A549 (cell line): ENCODE measurements at regions not wholly inside any gene's neighbourhood (a gene's known extent, or its start where the extent isn't known, plus 50 kb on each side); places are given as distances from the start of the nearest gene placed in this dataset.

Source experiments
- ATAC-seq, 2 experiments: fragments of 200-7000 bp in 1 of 2; fragments of >200 bp in 1 of 2; cut with Nextera tagmentation in 1 of 2; cut with Tn5 transposase in 1 of 2; 3 replicates each; pipeline versions ENCODE4 v1.8.0 to v1.9.1; 2018 to 2020; ENCODE audit warnings: mild to moderate bottlenecking in 1 of 2, moderate library complexity in 1 of 2
- CTCF ChIA-PET: fragments of 300-600 bp; sonication (Branson Sonifier 250); formaldehyde crosslinking; extraction: SDS; loops from one replicate; lab custom pipeline; 2021; ENCODE audit warnings: antibody characterized with exemption, inconsistent platforms; lab: Yijun Ruan, JAX
- POLR2A ChIA-PET: fragments of 350-600 bp; formaldehyde crosslinking; extraction: SDS; loops from one replicate; lab custom pipeline; 2021; ENCODE audit warnings: antibody characterized with exemption, inconsistent platforms; lab: Yijun Ruan, JAX
- DNase-seq, 2 experiments: peaks; one replicate each; pipeline versions ENCODE4 v3.0.0 to v3.0.0-alpha.2; 2011 to 2016; ENCODE audit warnings: low read depth in 1 of 2, low spot score in 1 of 2
- FAIRE-seq: peaks from 2 replicates; lab custom pipeline; 2011; peaks lifted over from hg19 to GRCh38; lab: Jason Lieb, UNC
- H3K27ac ChIP-seq, 2 experiments: fragments of >200 bp; sonication (Bioruptor Twin); formaldehyde crosslinking; 3 replicates each; pipeline ENCODE4 v1.5.1; 2016 to 2017
- H3K4me1 ChIP-seq: fragments of >200 bp; sonication (Bioruptor Twin); formaldehyde crosslinking; 3 replicates; pipeline ENCODE4 v1.6.1; 2016
- H3K4me2 ChIP-seq: fragments of >200 bp; sonication (Bioruptor Twin); formaldehyde crosslinking; 3 replicates; pipeline ENCODE4 v1.6.1; 2016
- H3K4me3 ChIP-seq: fragments of >200 bp; sonication (Bioruptor Twin); formaldehyde crosslinking; 3 replicates; pipeline ENCODE4 v1.5.1; 2016
- H3K9me3 ChIP-seq: fragments of >200 bp; sonication (Bioruptor Twin); formaldehyde crosslinking; 3 replicates; pipeline ENCODE4 v1.6.1; 2016
- BCL3 ChIP-seq: fragments of >200 bp; sonication (Bioruptor Twin); formaldehyde crosslinking; IDR thresholded peaks from 3 replicates; pipeline ENCODE4 v1.6.1; 2016
- BHLHE40 ChIP-seq: IDR thresholded peaks from 2 replicates; pipeline ENCODE4 v1.6.1; 2012; ENCODE audit warnings: low read depth, low read length, inconsistent platforms
- CBX2 ChIP-seq: fragments of 200-600 bp; sonication (generic); IDR thresholded peaks from 2 replicates; pipeline ENCODE4 v1.6.1; 2016; ENCODE audit warnings: low read depth, mild to moderate bottlenecking, borderline replicate concordance
- CHD4 ChIP-seq: fragments of 200-600 bp; sonication (generic); IDR thresholded peaks from 2 replicates; pipeline ENCODE4 v1.6.1; 2016; ENCODE audit warnings: antibody characterized with exemption, mild to moderate bottlenecking, borderline replicate concordance
- CTCF ChIP-seq: fragments of >200 bp; sonication (Bioruptor Twin); formaldehyde crosslinking; IDR thresholded peaks from 3 replicates; pipeline ENCODE4 v1.5.1; 2016
- EP300 ChIP-seq, 2 experiments: fragments of >200 bp; sonication (Bioruptor Twin); formaldehyde crosslinking; IDR thresholded peaks; 2 replicates in 1 of 2; 3 replicates in 1 of 2; pipeline ENCODE4 v1.6.1; 2016 to 2017
- FOXS1 ChIP-seq: fragments of 250-450 bp; sonication (Bioruptor Pico); IDR thresholded peaks from 2 replicates; pipeline ENCODE4 v1.5.0; 2020; ENCODE audit warnings: mild to moderate bottlenecking, moderate library complexity
- HEYL ChIP-seq: fragments of 250-450 bp; sonication (Bioruptor Pico); IDR thresholded peaks from 2 replicates; pipeline ENCODE4 v1.8.0; 2021; ENCODE audit warnings: mild to moderate bottlenecking, moderate library complexity
- HMGXB4 ChIP-seq: fragments of 250-450 bp; sonication (Bioruptor Pico); IDR thresholded peaks from 2 replicates; pipeline ENCODE4 v1.5.0; 2021; ENCODE audit warnings: mild to moderate bottlenecking, moderate library complexity, borderline replicate concordance
- HOXB5 ChIP-seq: fragments of 250-450 bp; sonication (Bioruptor Pico); IDR thresholded peaks from 2 replicates; pipeline ENCODE4 v1.5.0; 2020; ENCODE audit warnings: mild to moderate bottlenecking, moderate library complexity
- KDM5A ChIP-seq: fragments of 200-600 bp; sonication (generic); IDR thresholded peaks from 2 replicates; pipeline ENCODE4 v1.6.1; 2016; ENCODE audit warnings: antibody characterized with exemption, mild to moderate bottlenecking
- MAX ChIP-seq: IDR thresholded peaks from 2 replicates; pipeline ENCODE4 v1.6.1; 2012
- POLR2A ChIP-seq: IDR thresholded peaks from 2 replicates; pipeline ENCODE4 v1.6.1; 2012; ENCODE audit warnings: mild to moderate bottlenecking, low read length
- RAD21 ChIP-seq, 2 experiments: fragments of >200 bp in 1 of 2; sonication (Bioruptor Twin) in 1 of 2; formaldehyde crosslinking in 1 of 2; IDR thresholded peaks in 1 of 2; conservative IDR thresholded peaks in 1 of 2; 2 replicates in 1 of 2; 3 replicates in 1 of 2; pipeline ENCODE4 v1.6.1; 2012 to 2018; ENCODE audit warnings: inconsistent platforms in 1 of 2
- RARB ChIP-seq: fragments of 250-450 bp; sonication (Bioruptor Pico); IDR thresholded peaks from 2 replicates; pipeline ENCODE4 v1.8.0; 2021; ENCODE audit warnings: mild to moderate bottlenecking, moderate library complexity
- REST ChIP-seq: fragments of 200-600 bp; sonication (generic); IDR thresholded peaks from 2 replicates; pipeline ENCODE4 v1.6.1; 2016; ENCODE audit warnings: antibody characterized with exemption, mild to moderate bottlenecking, moderate library complexity
- RFX5 ChIP-seq: fragments of 450-650 bp; IDR thresholded peaks from 2 replicates; pipeline ENCODE4 v1.7.1; 2014; ENCODE audit warnings: antibody characterized with exemption, mild to moderate bottlenecking, moderate library complexity
- USF2 ChIP-seq: fragments of 450-650 bp; IDR thresholded peaks from 2 replicates; pipeline ENCODE4 v1.6.1; 2014; ENCODE audit warnings: antibody characterized with exemption
- ZNF302 ChIP-seq: fragments of 250-450 bp; sonication (Bioruptor Pico); IDR thresholded peaks from 2 replicates; pipeline ENCODE4 v1.9.0; 2021; ENCODE audit warnings: inconsistent platforms, mild to moderate bottlenecking, moderate library complexity
- ZSCAN20 ChIP-seq: fragments of 250-450 bp; sonication (Bioruptor Pico); IDR thresholded peaks from 2 replicates; pipeline ENCODE4 v1.8.0; 2022; ENCODE audit warnings: mild to moderate bottlenecking, moderate library complexity
- WGBS: methylation state at CpG from one replicate; pipeline ENCODE4 v1.1.6; 2017; ENCODE audit errors: missing lambda C conversion rate; 5-methylcytosine and 5-hydroxymethylcytosine counted together

GRCh38 chr14:61212546-61212945 is 68.6 kb downstream of the TMEM30B start (continued):
- no peak for TF ChIP-seq ZSCAN20 (CRISPR knock-in tag)

- 71% methylated on average over 9 of the region's 9 CpGs for WGBS
Observed at GRCh38 chr14:61211476-61212255, 69.5 kb downstream of the TMEM30B start.

GRCh38 chr14:61203081-61203753 is 77.9 kb downstream of the TMEM30B start:
- DNase-seq = no peak
- ChIA-PET CTCF (interaction anchor here (0.8 kb wide), 1 partner anchor 50 kb away, joined by 4 read pairs; no protein-coding TSS in a partner anchor), POLR2A (no interaction called here)
- H3K4me2 ChIP-seq = peak overlapping the region; percentile 13; the same call in 1 of the 3 replicates
- H3K9me3 ChIP-seq = no peaks in the 10 kb centered on the region
- ATAC-seq = no peak
- WGBS = 56% methylated on average over 10 of the region's 10 CpGs
- no peak for FAIRE-seq
- no peak overlapping the region for H3K4me3 ChIP-seq
- no peak for TF ChIP-seq FOXS1
- H3K27ac ChIP-seq = no peak overlapping the region
- no peaks in the 10 kb centered on the region for H3K4me1 ChIP-seq

More at GRCh38 chr14:61211476-61212255, 69.5 kb downstream of the TMEM30B start:
- no peak for DNase-seq
- ATAC-seq = no peak
- no peaks in the 10 kb centered on the region for H3K4me1 ChIP-seq
- no peaks in the 10 kb centered on the region for H3K9me3 ChIP-seq
- H3K4me3 ChIP-seq = no peak overlapping the region
- ChIA-PET POLR2A (no interaction called here), CTCF (interaction anchor here (0.7 kb wide), 1 partner anchor 9 kb away, joined by 3 read pairs; no protein-coding TSS in a partner anchor)
- TF ChIP-seq MAX (no peak), RAD21 (conservative IDR thresholded peaks at IDR 0.05 in 1 of 2, IDR thresholded peaks at IDR 0.05 in 1 of 2) (no peak), BHLHE40 (no peak), BCL3 (no peak), CHD4 (no peak), CBX2 (no peak), RFX5 (no peak), KDM5A (no peak), HEYL (no peak)
- no peak overlapping the region for H3K27ac ChIP-seq
- H3K4me2 ChIP-seq = no peak overlapping the region
- FAIRE-seq = no peak

- Histone ChIP-seq H3K9me3 (no peaks in the 10 kb centered on the region), H3K4me1 (no peaks in the 10 kb centered on the region), H3K27ac (no peak overlapping the region), H3K4me3 (no peak overlapping the region), H3K4me2 (no peak overlapping the region)
- FAIRE-seq = no peak
- DNase-seq = no peak
- CTCF ChIA-PET = no interaction called here
- no peak for ATAC-seq
- 56% methylated on average over 3 of the region's 3 CpGs for WGBS
- POLR2A ChIA-PET = no interaction called here
- no peak for TF ChIP-seq EP300 (IDR thresholded peaks at IDR 0.05)
- TF ChIP-seq USF2 = no peak
- no peak for TF ChIP-seq REST
- TF ChIP-seq HMGXB4 (CRISPR knock-in tag) = no peak
- no peak for TF ChIP-seq ZNF302
- no peak for TF ChIP-seq POLR2A
- TF ChIP-seq CTCF = no peak
- no peak for TF ChIP-seq HOXB5 (CRISPR knock-in tag)
- no peak for TF ChIP-seq FOXS1
- TF ChIP-seq KDM5A = no peak
- TF ChIP-seq RARB (CRISPR knock-in tag) = no peak
Observed at GRCh38 chr14:61202124-61202523, 79.0 kb downstream of the TMEM30B start.
